Esophagus muscularis mucosa (tissue), 4 donors: ENCODE measurements at regions not wholly inside any gene's neighbourhood (a gene's known extent, or its start where the extent isn't known, plus 50 kb on each side); places are given as distances from the start of the nearest gene placed in this dataset.

Source experiments
- DNase-seq: peaks from one replicate; pipeline ENCODE4 v3.0.0-alpha.2; 2017; ENCODE audit errors: extremely low spot score
- H3K27ac ChIP-seq, 4 donors: fragments of 200-600 bp; sonication (generic); replicated peaks in 1 of 4; 1 replicate in 3 of 4; 2 replicates in 1 of 4; pipeline ENCODE4 v1.5.1; 2016 to 2019; ENCODE audit warnings: mild to moderate bottlenecking in 1 of 4
- H3K27me3 ChIP-seq, 4 donors: fragments of 200-600 bp; sonication (generic); one replicate each; pipeline versions ENCODE4 v1.5.1 to v1.6.0; 2016 to 2019
- H3K36me3 ChIP-seq, 4 donors: fragments of 200-600 bp; sonication (generic); one replicate each; pipeline ENCODE4 v1.5.1; 2016 to 2019
- H3K4me1 ChIP-seq, 4 donors: fragments of 200-600 bp; sonication (generic); one replicate each; pipeline ENCODE4 v1.5.1; 2016 to 2019
- H3K4me3 ChIP-seq, 4 donors: fragments of 200-600 bp; sonication (generic); 1 replicate in 2 of 4; 2 replicates in 2 of 4; pipeline ENCODE4 v1.5.1; 2016 to 2019; ENCODE audit warnings: mild to moderate bottlenecking in 4 of 4, moderate library complexity in 1 of 4
- H3K9me3 ChIP-seq, 4 donors: fragments of 200-600 bp; sonication (generic); 1 replicate in 3 of 4; 2 replicates in 1 of 4; pipeline ENCODE4 v1.5.1; 2016 to 2019
- CTCF ChIP-seq, 3 experiments: fragments of 200-600 bp in 2 of 3; fragments of 450-650 bp in 1 of 3; sonication (generic) in 2 of 3; IDR thresholded peaks; one replicate each; pipeline ENCODE4 v1.5.1; 2017 to 2019; ENCODE audit warnings: antibody characterized with exemption in 3 of 3, mild to moderate bottlenecking in 2 of 3, moderate library complexity in 1 of 3
- EP300 ChIP-seq: sonication (generic); formaldehyde crosslinking; IDR thresholded peaks from one replicate; pipeline ENCODE4 v1.6.1; 2017; ENCODE audit warnings: antibody characterized with exemption
- POLR2A ChIP-seq: fragments of 450-650 bp; IDR thresholded peaks from one replicate; pipeline ENCODE4 v1.6.1; 2017; ENCODE audit warnings: antibody characterized with exemption, moderate library complexity, mild to moderate bottlenecking, low read depth
- POLR2AphosphoS5 ChIP-seq, 2 donors: sonication (generic); formaldehyde crosslinking; IDR thresholded peaks; one replicate each; pipeline ENCODE4 v1.6.1; 2017; ENCODE audit warnings: antibody characterized with exemption in 2 of 2
- WGBS: methylation state at CpG from one replicate; pipeline ENCODE4 v1.1.5; 2018; 5-methylcytosine and 5-hydroxymethylcytosine counted together
- intact Hi-C: fragments of 100-400 bp; cut with DNase I; formaldehyde crosslinking; loops from one replicate; pipeline ENCODE4 v1.15.1; 2023

GRCh38 chrX:95640226-95640625 is 1044.4 kb upstream of the DIAPH2 start:
- H3K4me1 ChIP-seq, result no peaks in the 10 kb centered on the region
- H3K27me3 ChIP-seq, result no peaks in the 10 kb centered on the region
- no peak for TF ChIP-seq POLR2A
- TF ChIP-seq POLR2AphosphoS5 (IDR thresholded peaks at IDR 0.05), result no peak
- TF ChIP-seq EP300, result no peak
- TF ChIP-seq CTCF (IDR thresholded peaks at IDR 0.05), result no peak
- WGBS, result 41% methylated on average over 2 of the region's 2 CpGs
- DNase-seq, result no peak
- intact Hi-C loops, result no loop called here
- H3K36me3 ChIP-seq, result no peaks in the 10 kb centered on the region
- no peak overlapping the region for H3K4me3 ChIP-seq
- H3K9me3 ChIP-seq, result no peaks in the 10 kb centered on the region
- H3K27ac ChIP-seq, result no peak overlapping the region

GRCh38 chrX:95645738-95646137 is 1038.9 kb upstream of the DIAPH2 start:
- intact Hi-C loops, result no loop called here
- TF ChIP-seq POLR2AphosphoS5 (IDR thresholded peaks at IDR 0.05), result no peak
- TF ChIP-seq EP300, result no peak
- TF ChIP-seq CTCF (IDR thresholded peaks at IDR 0.05), result no peak
- no peak for TF ChIP-seq POLR2A
- H3K4me1 ChIP-seq, result no peaks in the 10 kb centered on the region
- no peaks in the 10 kb centered on the region for H3K27me3 ChIP-seq
- no peaks in the 10 kb centered on the region for H3K36me3 ChIP-seq
- no peak overlapping the region for H3K4me3 ChIP-seq
- H3K9me3 ChIP-seq, result no peaks in the 10 kb centered on the region
- DNase-seq, result no peak
- no peak overlapping the region for H3K27ac ChIP-seq

- Histone ChIP-seq H3K9me3 (peaks cover 0 to 5% (median 0%) of the 10 kb centered on the region in 4 donors), H3K4me1 (no peaks in the 10 kb centered on the region), H3K4me3 (no peak overlapping the region), H3K27me3 (no peaks in the 10 kb centered on the region), H3K36me3 (no peaks in the 10 kb centered on the region), H3K27ac (no peak overlapping the region)
- no peak for DNase-seq
- no peak for TF ChIP-seq POLR2AphosphoS5 (IDR thresholded peaks at IDR 0.05)
- intact Hi-C loops, result no loop called here
- 41% methylated on average over 1 of the region's 1 CpG for whole genome bisulfite sequencing
Observed at GRCh38 chrX:95662200-95662599, 1022.4 kb upstream of the DIAPH2 start.

DNA sequence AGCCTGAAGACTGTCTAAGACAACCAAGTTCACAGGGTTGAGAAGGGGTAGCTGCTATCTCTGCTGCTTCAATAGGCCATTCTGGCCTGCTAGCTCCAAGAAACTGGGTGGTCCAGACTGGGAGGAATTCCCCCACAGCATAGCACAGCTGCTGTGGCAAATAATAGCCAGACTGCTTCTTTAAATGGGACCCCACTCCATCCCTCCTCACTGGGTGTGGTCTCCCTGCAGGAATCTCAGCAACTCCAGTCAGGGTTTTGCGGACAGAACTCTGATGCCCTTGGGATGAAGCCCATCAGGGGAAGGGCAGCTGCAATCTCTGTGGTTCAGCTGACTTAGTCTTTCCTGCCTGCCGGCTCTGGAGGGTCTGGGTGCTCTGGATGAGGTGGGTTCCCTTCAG is 1018.6 kb upstream of the DIAPH2 start:
- WGBS, result 92% methylated on average over 2 of the region's 2 CpGs

GRCh38 chrX:95675011-95675410 is 1009.6 kb upstream of the DIAPH2 start:
- WGBS, result 61% methylated on average over 2 of the region's 2 CpGs
- no peaks in the 10 kb centered on the region for H3K36me3 ChIP-seq
- no peaks in the 10 kb centered on the region for H3K9me3 ChIP-seq
- intact Hi-C loops, result no loop called here
- H3K4me3 ChIP-seq, result no peak overlapping the region
- peaks cover 0 to 3% (median 0%) of the 10 kb centered on the region in 4 donors for H3K27me3 ChIP-seq
- no peak for DNase-seq
- no peaks in the 10 kb centered on the region for H3K4me1 ChIP-seq
- H3K27ac ChIP-seq, result no peak overlapping the region
- TF ChIP-seq CTCF (IDR thresholded peaks at IDR 0.05) (no peak), EP300 (no peak), POLR2A (no peak), POLR2AphosphoS5 (IDR thresholded peaks at IDR 0.05) (no peak)

More for the DNA sequence above, 1018.6 kb upstream of the DIAPH2 start:
- H3K27me3 ChIP-seq, result no peaks in the 10 kb centered on the region
- H3K27ac ChIP-seq, result no peak overlapping the region
- H3K36me3 ChIP-seq, result no peaks in the 10 kb centered on the region
- intact Hi-C loops, result no loop called here
- peaks cover 0 to 14% (median 0%) of the 10 kb centered on the region in 4 donors for H3K9me3 ChIP-seq
- H3K4me1 ChIP-seq, result no peaks in the 10 kb centered on the region
- DNase-seq, result no peak
- no peak overlapping the region for H3K4me3 ChIP-seq
- TF ChIP-seq POLR2A (no peak), CTCF (IDR thresholded peaks at IDR 0.05) (no peak), POLR2AphosphoS5 (IDR thresholded peaks at IDR 0.05) (no peak), EP300 (no peak)
